Esophagus squamous epithelium (tissue), 5 donors: ENCODE measurements at regions not wholly inside any gene's neighbourhood (a gene's known extent, or its start where the extent isn't known, plus 50 kb on each side); places are given as distances from the start of the nearest gene placed in this dataset.
"Not testable (repeated sequence)": the region's sequence is repeated elsewhere in the genome, so short reads cannot be mapped to it uniquely, and the experiment has no call there.

Experiments
- DNase-seq: peaks from one replicate; lab custom pipeline; 2025; lab: John Stamatoyannopoulos, UW
- H3K27ac ChIP-seq, 4 donors: fragments of 200-600 bp; sonication (generic); one replicate each; pipeline ENCODE4 v1.5.1; 2016 to 2019; ENCODE audit warnings: mild to moderate bottlenecking in 1 of 4
- H3K27me3 ChIP-seq, 4 donors: fragments of 200-600 bp; sonication (generic); 1 replicate in 3 of 4; 2 replicates in 1 of 4; pipeline versions ENCODE4 v1.5.1 to v1.6.0; 2017 to 2021; ENCODE audit warnings: antibody characterized with exemption in 1 of 4
- H3K36me3 ChIP-seq, 3 donors: fragments of 200-600 bp; sonication (generic); one replicate each; pipeline ENCODE4 v1.5.1; 2016 to 2019
- H3K4me1 ChIP-seq, 3 donors: fragments of 200-600 bp; sonication (generic); one replicate each; pipeline ENCODE4 v1.5.1; 2017 to 2019
- H3K4me3 ChIP-seq, 4 donors: fragments of 200-600 bp; sonication (generic); 1 replicate in 3 of 4; 2 replicates in 1 of 4; pipeline ENCODE4 v1.5.1; 2016 to 2019; ENCODE audit warnings: mild to moderate bottlenecking in 2 of 4, moderate library complexity in 1 of 4
- H3K9me3 ChIP-seq, 3 donors: fragments of 200-600 bp; sonication (generic); one replicate each; pipeline ENCODE4 v1.5.1; 2016 to 2019
- POLR2A ChIP-seq, 4 donors: fragments of 450-650 bp; IDR thresholded peaks; one replicate each; pipeline ENCODE4 v1.6.1; 2017; ENCODE audit warnings: antibody characterized with exemption in 4 of 4, mild to moderate bottlenecking in 4 of 4, moderate library complexity in 3 of 4
- whole genome bisulfite sequencing, 2 donors: methylation state at CpG; one replicate each; pipeline ENCODE4 v1.1.5; 2018; 5-methylcytosine and 5-hydroxymethylcytosine counted together
- intact Hi-C: fragments of 100-400 bp; cut with DNase I; formaldehyde crosslinking; loops from one replicate; pipeline ENCODE4 v1.15.0; 2022
- TF ChIP-seq, protein P1 (sequence below), 6 experiments: fragments of 450-650 bp in 4 of 6; fragments of 200-600 bp in 2 of 6; sonication (generic) in 2 of 6; IDR thresholded peaks; one replicate each; pipeline ENCODE4 v1.5.1; 2016 to 2019; ENCODE audit warnings: antibody characterized with exemption in 6 of 6, mild to moderate bottlenecking in 4 of 6, moderate library complexity in 4 of 6
- donor health status: DM: yes; HTN: yes; CAD: no.

DNA sequence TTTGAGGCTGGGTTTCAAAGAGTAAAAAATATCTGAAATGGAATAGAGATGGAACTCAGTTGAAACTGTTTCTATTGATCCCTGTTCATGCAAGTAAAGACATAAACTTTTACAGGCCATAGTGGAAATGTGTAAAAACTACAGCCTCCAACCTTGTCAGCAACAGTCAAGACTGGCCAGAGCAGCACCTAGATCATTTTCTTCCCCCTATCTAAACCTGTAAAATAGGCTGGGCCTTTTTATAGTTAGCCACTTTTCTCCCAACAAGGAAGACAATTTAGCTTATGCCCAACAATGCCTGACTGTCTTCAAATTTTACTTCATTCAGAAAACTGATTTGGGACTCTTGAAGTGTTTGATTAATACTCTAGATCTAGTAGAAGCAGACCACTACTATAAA lies 91.5 kb upstream of the CMC1 start:
- intact Hi-C loops = no loop called here
- no peak overlapping the region for H3K27ac ChIP-seq

GRCh38 chr3:28150465-28151206 lies 90.8 kb upstream of the CMC1 start:
- Histone ChIP-seq H3K9me3 (no peaks in the 10 kb centered on the region), H3K27me3 (no peaks in the 10 kb centered on the region), H3K4me3 (no peak overlapping the region), H3K27ac (no peak overlapping the region), H3K4me1 (no peaks in the 10 kb centered on the region), H3K36me3 (no peaks in the 10 kb centered on the region)
- no peak for DNase-seq
- intact Hi-C loops = no loop called here
- TF ChIP-seq, protein P1, sequence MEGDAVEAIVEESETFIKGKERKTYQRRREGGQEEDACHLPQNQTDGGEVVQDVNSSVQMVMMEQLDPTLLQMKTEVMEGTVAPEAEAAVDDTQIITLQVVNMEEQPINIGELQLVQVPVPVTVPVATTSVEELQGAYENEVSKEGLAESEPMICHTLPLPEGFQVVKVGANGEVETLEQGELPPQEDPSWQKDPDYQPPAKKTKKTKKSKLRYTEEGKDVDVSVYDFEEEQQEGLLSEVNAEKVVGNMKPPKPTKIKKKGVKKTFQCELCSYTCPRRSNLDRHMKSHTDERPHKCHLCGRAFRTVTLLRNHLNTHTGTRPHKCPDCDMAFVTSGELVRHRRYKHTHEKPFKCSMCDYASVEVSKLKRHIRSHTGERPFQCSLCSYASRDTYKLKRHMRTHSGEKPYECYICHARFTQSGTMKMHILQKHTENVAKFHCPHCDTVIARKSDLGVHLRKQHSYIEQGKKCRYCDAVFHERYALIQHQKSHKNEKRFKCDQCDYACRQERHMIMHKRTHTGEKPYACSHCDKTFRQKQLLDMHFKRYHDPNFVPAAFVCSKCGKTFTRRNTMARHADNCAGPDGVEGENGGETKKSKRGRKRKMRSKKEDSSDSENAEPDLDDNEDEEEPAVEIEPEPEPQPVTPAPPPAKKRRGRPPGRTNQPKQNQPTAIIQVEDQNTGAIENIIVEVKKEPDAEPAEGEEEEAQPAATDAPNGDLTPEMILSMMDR (IDR thresholded peaks at IDR 0.05) = no peak
- no peak for TF ChIP-seq POLR2A (IDR thresholded peaks at IDR 0.05)

More for the DNA sequence above, 91.5 kb upstream of the CMC1 start:
- Histone ChIP-seq H3K27me3 (no peaks in the 10 kb centered on the region), H3K9me3 (no peaks in the 10 kb centered on the region), H3K36me3 (no peaks in the 10 kb centered on the region), H3K4me3 (no peak overlapping the region), H3K4me1 (no peaks in the 10 kb centered on the region)
- TF ChIP-seq POLR2A (IDR thresholded peaks at IDR 0.05) = no peak
- TF ChIP-seq, protein P1 (IDR thresholded peaks at IDR 0.05) = no peak
- no peak for DNase-seq

DNA sequence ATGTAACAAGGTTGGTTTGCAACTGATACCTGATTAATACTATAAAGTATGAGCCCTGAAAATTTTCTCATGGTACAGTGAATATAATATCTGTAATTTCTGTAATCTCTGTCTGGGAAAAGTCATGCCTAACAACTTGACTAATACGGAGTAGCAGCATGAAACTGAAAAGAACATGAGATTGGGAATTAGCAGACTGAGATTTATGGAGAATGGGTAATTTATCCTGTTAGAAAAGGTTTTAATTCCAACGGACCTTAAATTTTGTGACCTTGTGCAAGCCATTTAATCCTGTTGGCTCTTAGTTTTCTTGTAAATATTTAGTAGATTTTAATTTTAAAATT lies 90.2 kb upstream of the CMC1 start:
- H3K36me3 ChIP-seq = no peaks in the 10 kb centered on the region
- no peak for TF ChIP-seq POLR2A (IDR thresholded peaks at IDR 0.05)
- no peaks in the 10 kb centered on the region for H3K27me3 ChIP-seq
- no peaks in the 10 kb centered on the region for H3K4me1 ChIP-seq
- no peak for DNase-seq
- no peak overlapping the region for H3K27ac ChIP-seq
- intact Hi-C loops = no loop called here
- 59 to 62% methylated on average over 2 of the region's 2 CpGs for WGBS, 2 donors
- no peak overlapping the region for H3K4me3 ChIP-seq
- H3K9me3 ChIP-seq = no peaks in the 10 kb centered on the region

DNA sequence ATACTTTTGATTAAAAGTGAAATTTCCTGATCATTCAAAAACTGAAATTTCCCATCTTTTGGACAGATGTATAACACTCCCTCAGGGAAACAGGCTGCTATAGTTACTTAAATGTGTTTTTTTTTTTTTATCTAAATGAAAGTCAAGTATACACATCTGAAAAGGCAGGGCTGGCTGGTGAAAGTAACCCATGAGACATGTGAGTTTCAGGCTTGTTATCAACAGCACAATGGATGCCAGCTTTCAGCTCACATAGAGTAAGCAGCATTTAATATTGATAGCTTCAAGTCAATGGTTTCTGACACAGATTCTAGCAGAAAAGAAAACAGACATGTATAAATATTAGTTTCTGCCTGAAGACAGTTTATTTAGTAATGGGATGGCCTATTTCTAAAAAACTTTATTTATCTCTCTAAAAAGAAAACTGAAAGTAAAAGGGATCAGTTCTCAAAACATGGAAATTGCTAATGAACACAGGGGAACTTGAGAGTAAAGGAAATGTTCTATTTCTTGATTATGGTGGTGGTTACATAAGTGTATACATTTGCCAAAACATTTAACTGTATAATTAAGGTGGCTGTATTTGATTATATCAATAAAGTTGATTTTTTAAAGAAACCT lies 89.7 kb upstream of the CMC1 start:
- no peak for DNase-seq
- no peak overlapping the region for H3K4me3 ChIP-seq
- no peaks in the 10 kb centered on the region for H3K36me3 ChIP-seq
- TF ChIP-seq, protein P1 (IDR thresholded peaks at IDR 0.05) = no peak
- TF ChIP-seq POLR2A (IDR thresholded peaks at IDR 0.05) = no peak
- H3K4me1 ChIP-seq = no peaks in the 10 kb centered on the region
- no peaks in the 10 kb centered on the region for H3K27me3 ChIP-seq
- intact Hi-C loops = no loop called here
- H3K9me3 ChIP-seq = no peaks in the 10 kb centered on the region
- H3K27ac ChIP-seq = peak overlapping the region in 1 of 4 donors; percentile 1

DNA sequence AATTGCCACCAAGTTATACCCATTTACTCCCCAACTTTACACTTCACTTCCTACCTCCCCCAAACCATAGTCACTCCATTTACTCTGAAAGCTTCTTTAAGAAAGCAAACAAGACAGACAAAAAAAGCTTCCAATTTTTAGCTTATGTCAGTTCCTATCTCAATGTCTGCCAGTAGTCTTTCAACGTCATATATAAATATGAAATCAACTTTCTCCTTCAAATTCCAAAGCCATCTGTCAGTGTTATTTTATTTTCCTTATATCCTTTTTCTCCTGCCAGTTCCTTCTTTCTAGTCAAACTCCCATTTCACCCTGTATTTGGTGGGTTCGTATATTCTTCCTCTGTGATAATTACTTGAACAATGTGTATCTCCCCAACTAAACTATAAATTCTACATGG lies 85.8 kb upstream of the CMC1 start:
- no peaks in the 10 kb centered on the region for H3K4me1 ChIP-seq
- 29 to 35% methylated on average over 2 of the region's 2 CpGs for WGBS, 2 donors
- peaks cover 0 to 3% (median 0%) of the 10 kb centered on the region in 4 donors for H3K27me3 ChIP-seq
- no peak for DNase-seq
- TF ChIP-seq, protein P1 (IDR thresholded peaks at IDR 0.05) = no peak
- TF ChIP-seq POLR2A (IDR thresholded peaks at IDR 0.05) = no peak
- H3K36me3 ChIP-seq = no peaks in the 10 kb centered on the region
- intact Hi-C loops = no loop called here
- peaks cover 0 to 5% (median 0%) of the 10 kb centered on the region in 3 donors for H3K9me3 ChIP-seq
- no peak overlapping the region for H3K4me3 ChIP-seq
- no peak overlapping the region for H3K27ac ChIP-seq

DNA sequence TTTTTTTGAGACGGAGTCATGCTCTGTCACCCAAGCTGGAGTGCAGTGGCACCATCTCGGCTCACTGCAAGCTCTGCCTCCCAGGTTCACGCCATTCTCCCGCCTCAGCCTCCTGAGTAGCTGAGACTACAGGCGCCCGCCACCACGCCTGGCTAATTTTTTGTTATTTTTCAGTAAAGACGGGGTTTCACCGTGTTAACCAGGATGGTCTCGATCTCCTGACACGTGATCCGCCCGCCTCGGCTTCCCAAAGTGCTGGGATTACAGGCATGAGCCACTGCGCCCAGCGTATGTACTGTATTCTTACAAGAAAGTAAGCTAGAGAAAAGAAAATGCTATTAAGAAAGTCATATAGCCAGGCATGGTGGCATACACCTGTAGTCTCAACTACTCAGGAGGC lies 84.8 kb upstream of the CMC1 start:
- DNase-seq, H3K4me1 ChIP-seq, H3K27ac ChIP-seq, H3K36me3 ChIP-seq, H3K27me3 ChIP-seq, H3K9me3 ChIP-seq, H3K4me3 ChIP-seq, intact Hi-C loops: not testable (repeated sequence)
- WGBS, 2 donors = 93 to 96% methylated on average over 16 of the region's 16 CpGs
